H1 (cell line): ENCODE measurements at regions not wholly inside any gene's neighbourhood (a gene's known extent, or its start where the extent isn't known, plus 50 kb on each side); places are given as distances from the start of the nearest gene placed in this dataset.
"Not testable (repeated sequence)": the region's sequence is repeated elsewhere in the genome, so short reads cannot be mapped to it uniquely, and the experiment has no call there.

Experiments used
- CTCF ChIA-PET: fragments of 300-600 bp; sonication (Branson Sonifier 250); formaldehyde crosslinking; loops from one replicate; lab custom pipeline; 2021; ENCODE audit not compliant: partially characterized antibody; lab: Charles Lee
- POLR2A ChIA-PET: fragments of 300-600 bp; sonication (Branson Sonifier 250); formaldehyde crosslinking; loops from one replicate; lab custom pipeline; 2021; ENCODE audit warnings: inconsistent platforms; ENCODE audit not compliant: partially characterized antibody; lab: Charles Lee
- DNase-seq, 2 experiments: peaks; one replicate each; pipeline versions ENCODE4 v3.0.0 to v3.0.0-alpha.2; 2010 to 2022; ENCODE audit warnings: low spot score in 2 of 2, low read depth in 1 of 2, mixed read lengths in 1 of 2
- FAIRE-seq: peaks from 2 replicates; lab custom pipeline; 2011; peaks lifted over from hg19 to GRCh38; lab: Jason Lieb, UNC
- H2AFZ ChIP-seq: 2 replicates; pipeline ENCODE4 v1.8.1; 2012; ENCODE audit warnings: low read length, inconsistent platforms
- H2AK5ac ChIP-seq: 2 replicates; pipeline ENCODE4 v1.6.1; 2013; ENCODE audit warnings: low read depth, low read length
- H2BK120ac ChIP-seq: replicated peaks from 2 replicates; pipeline ENCODE3; 2013; ENCODE audit warnings: low read depth, low read length, inconsistent platforms
- H2BK12ac ChIP-seq: 2 replicates; pipeline ENCODE4 v1.6.1; 2013; ENCODE audit warnings: low read depth, low read length
- H2BK15ac ChIP-seq: 2 replicates; pipeline ENCODE4 v1.6.1; 2013; ENCODE audit warnings: low read length
- H2BK20ac ChIP-seq: 2 replicates; pipeline ENCODE4 v1.6.1; 2013; ENCODE audit warnings: low read length
- H2BK5ac ChIP-seq: 2 replicates; pipeline ENCODE4 v1.6.1; 2013; ENCODE audit warnings: low read depth, low read length
- H3K14ac ChIP-seq: 2 replicates; pipeline ENCODE4 v1.6.1; 2013; ENCODE audit warnings: inconsistent platforms; ENCODE audit not compliant: insufficient read length
- H3K18ac ChIP-seq: 2 replicates; pipeline ENCODE4 v1.6.1; 2013; ENCODE audit warnings: low read length; ENCODE audit errors: extremely low read depth
- H3K23ac ChIP-seq: 2 replicates; pipeline ENCODE4 v1.6.1; 2013; ENCODE audit warnings: inconsistent platforms; ENCODE audit not compliant: insufficient read length
- H3K23me2 ChIP-seq: 2 replicates; pipeline ENCODE4 v1.6.1; 2013; ENCODE audit warnings: low read depth, low read length
- H3K27ac ChIP-seq: 2 replicates; pipeline ENCODE4 v1.6.1; 2011; ENCODE audit warnings: low read depth, low read length, inconsistent platforms
- H3K27me3 ChIP-seq, 4 experiments: replicated peaks in 1 of 4; 1 replicate in 1 of 4; 2 replicates in 3 of 4; pipeline versions ENCODE4 v1.6.1 to v1.8.1; 2011 to 2013; ENCODE audit warnings: low read length in 3 of 4, mild to moderate bottlenecking in 3 of 4, inconsistent platforms in 2 of 4, mixed read lengths in 2 of 4, moderate library complexity in 1 of 4; ENCODE audit not compliant: control insufficient read depth in 3 of 4, insufficient read depth in 3 of 4; ENCODE audit errors: extremely low read depth in 1 of 4
- H3K36me3 ChIP-seq, 4 experiments: 2 replicates each; pipeline versions ENCODE4 v1.6.1 to v1.8.1; 2011 to 2013; ENCODE audit warnings: mild to moderate bottlenecking in 4 of 4, low read length in 3 of 4, moderate library complexity in 2 of 4, control low read depth in 1 of 4, inconsistent platforms in 1 of 4; ENCODE audit not compliant: insufficient read depth in 4 of 4, control insufficient read depth in 2 of 4
- H3K4ac ChIP-seq: replicated peaks from 2 replicates; pipeline ENCODE3; 2013; ENCODE audit warnings: low read length, low read depth, mixed read lengths, inconsistent platforms; ENCODE audit not compliant: insufficient read length
- H3K4me1 ChIP-seq, 4 experiments: replicated peaks in 1 of 4; 1 replicate in 1 of 4; 2 replicates in 3 of 4; pipeline versions ENCODE4 v1.6.1 to v1.8.1; 2011 to 2013; ENCODE audit warnings: low read length in 3 of 4, inconsistent platforms in 2 of 4, mixed read lengths in 1 of 4; ENCODE audit not compliant: insufficient read depth in 4 of 4, control insufficient read depth in 3 of 4
- H3K4me2 ChIP-seq, 2 experiments: 2 replicates each; pipeline versions ENCODE4 v1.6.1 to v1.8.1; 2011 to 2013; ENCODE audit warnings: low read depth in 2 of 2, low read length in 2 of 2, control low read depth in 1 of 2, inconsistent platforms in 1 of 2, mild to moderate bottlenecking in 1 of 2; ENCODE audit not compliant: insufficient read depth in 1 of 2
- H3K4me3 ChIP-seq, 4 experiments: fragments of 200-600, 300-600 bp in 1 of 4; sonication (generic), shearing (Covaris generic), sonication (Bioruptor Twin) in 1 of 4; 2 replicates each; pipeline versions ENCODE4 v1.5.1 to v1.8.1; 2011 to 2016; ENCODE audit warnings: low read length in 4 of 4, low read depth in 3 of 4, control low read depth in 2 of 4, inconsistent platforms in 2 of 4, mild to moderate bottlenecking in 2 of 4, mixed read lengths in 1 of 4, moderate library complexity in 1 of 4; ENCODE audit not compliant: insufficient read depth in 2 of 4; ENCODE audit errors: extremely low read depth in 1 of 4
- H3K56ac ChIP-seq: replicated peaks from 2 replicates; pipeline ENCODE3; 2013; ENCODE audit warnings: low read depth, mild to moderate bottlenecking, mixed read lengths, low read length, inconsistent platforms; ENCODE audit not compliant: insufficient read length
- H3K79me1 ChIP-seq: 2 replicates; pipeline ENCODE4 v1.6.1; 2013; ENCODE audit warnings: low read depth, low read length, control low read depth
- H3K79me2 ChIP-seq, 2 experiments: 2 replicates each; pipeline versions ENCODE4 v1.6.1 to v1.8.1; 2012 to 2013; ENCODE audit warnings: low read length in 2 of 2, mild to moderate bottlenecking in 2 of 2, inconsistent platforms in 1 of 2; ENCODE audit not compliant: insufficient read depth in 2 of 2, control insufficient read depth in 1 of 2
- H3K9ac ChIP-seq, 4 experiments: replicated peaks in 1 of 4; 1 replicate in 1 of 4; 2 replicates in 3 of 4; pipeline versions ENCODE4 v1.6.1 to v1.8.1; 2011 to 2013; ENCODE audit warnings: low read depth in 3 of 4, low read length in 3 of 4, control low read depth in 2 of 4, mild to moderate bottlenecking in 2 of 4, moderate library complexity in 2 of 4, inconsistent platforms in 1 of 4; ENCODE audit errors: extremely low read depth in 1 of 4
- H3K9me3 ChIP-seq, 2 experiments: 2 replicates each; pipeline versions ENCODE4 v1.6.1 to v1.8.1; 2012 to 2013; ENCODE audit warnings: mild to moderate bottlenecking in 2 of 2, moderate library complexity in 2 of 2, control low read depth in 1 of 2, inconsistent platforms in 1 of 2, low read depth in 1 of 2, low read length in 1 of 2, mixed read lengths in 1 of 2; ENCODE audit not compliant: insufficient read depth in 2 of 2
- H4K20me1 ChIP-seq, 2 experiments: replicated peaks in 1 of 2; 2 replicates each; pipeline versions ENCODE3 to v1.8.1; 2011 to 2013; ENCODE audit warnings: inconsistent platforms in 2 of 2, low read length in 2 of 2, mild to moderate bottlenecking in 1 of 2; ENCODE audit not compliant: insufficient read depth in 2 of 2, control insufficient read depth in 1 of 2
- H4K5ac ChIP-seq: 2 replicates; pipeline ENCODE4 v1.6.1; 2013; ENCODE audit warnings: low read length, low read depth, mixed read lengths, inconsistent platforms; ENCODE audit not compliant: insufficient read length
- H4K8ac ChIP-seq: 2 replicates; pipeline ENCODE4 v1.8.0; 2013; ENCODE audit warnings: mild to moderate bottlenecking, moderate library complexity, low read length, inconsistent platforms; ENCODE audit not compliant: insufficient read depth; ENCODE audit errors: extremely low read depth
- H4K91ac ChIP-seq: replicated peaks from 2 replicates; pipeline ENCODE3; 2013; ENCODE audit warnings: low read length, mixed read lengths, inconsistent platforms; ENCODE audit not compliant: insufficient read length
- WGBS, 2 experiments: shearing (Covaris generic) in 1 of 2; methylation state at CpG; one replicate each; pipeline versions ENCODE4 v1.1.6 to v1.1.7; 2013 to 2015; ENCODE audit warnings: low lambda C conversion rate in 2 of 2, mixed read lengths in 2 of 2, inconsistent platforms in 1 of 2, low coverage in 1 of 2, missing lambda C conversion rate in 1 of 2; ENCODE audit not compliant: insufficient replicate concordance in 2 of 2, insufficient coverage in 1 of 2, insufficient read length in 1 of 2; ENCODE audit errors: extremely low coverage in 1 of 2, missing lambda C conversion rate in 1 of 2; 5-methylcytosine and 5-hydroxymethylcytosine counted together

DNA sequence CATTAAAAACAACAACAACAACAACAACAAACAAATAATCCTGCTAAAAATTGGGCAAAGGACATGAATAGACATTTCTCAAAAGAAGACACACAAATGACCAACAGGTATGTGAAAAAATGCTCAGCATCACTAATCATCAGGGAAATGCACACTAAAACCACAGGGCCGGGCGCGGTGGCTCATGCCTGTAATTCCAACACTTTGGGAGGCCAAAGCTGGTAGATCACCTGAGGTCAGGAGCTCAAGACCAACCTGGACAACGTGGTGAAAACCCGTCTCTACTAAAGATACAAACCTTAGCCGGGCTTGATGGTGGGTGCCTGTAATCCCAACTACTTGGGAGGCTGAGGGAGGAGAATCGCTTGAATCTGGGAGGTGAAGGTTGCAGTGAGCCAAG, 103.6 kb downstream of the C11orf87 start:
- H2BK120ac ChIP-seq, H3K27ac ChIP-seq, DNase-seq, H2BK20ac ChIP-seq, H3K23ac ChIP-seq, H2BK15ac ChIP-seq, H3K23me2 ChIP-seq, H4K5ac ChIP-seq, H3K9ac ChIP-seq, H3K27me3 ChIP-seq, H3K4me2 ChIP-seq, H3K4me1 ChIP-seq, H3K18ac ChIP-seq, H2BK12ac ChIP-seq, H4K20me1 ChIP-seq, H3K4me3 ChIP-seq, H3K79me2 ChIP-seq, H2AK5ac ChIP-seq, H2BK5ac ChIP-seq, H2AFZ ChIP-seq, H3K4ac ChIP-seq, POLR2A ChIA-PET, H4K8ac ChIP-seq, H3K14ac ChIP-seq, H3K56ac ChIP-seq, CTCF ChIA-PET, H4K91ac ChIP-seq, H3K36me3 ChIP-seq, H3K79me1 ChIP-seq, FAIRE-seq, H3K9me3 ChIP-seq: not testable (repeated sequence)
- WGBS, 2 experiments, result 98% methylated on average over 7 of the region's 7 CpGs; no CpG with 5 or more reads in 1 of the 2 experiments
